HCT116 (cell line): ENCODE measurements at regions not wholly inside any gene's neighbourhood (a gene's known extent, or its start where the extent isn't known, plus 50 kb on each side); places are given as distances from the start of the nearest gene placed in this dataset.

Experiments
- ATAC-seq: fragments of 200-7000 bp; cut with Tn5 transposase; 2 replicates; pipeline ENCODE4 v1.9.1; 2020; ENCODE audit warnings: mild to moderate bottlenecking, moderate library complexity
- BruUV-seq: library from RNA; stranded (reverse); fragments of 400-500 nt; replicated peaks from 2 replicates; lab custom pipeline; 2021; lab: Mats Ljungman, UMichigan
- CTCF ChIA-PET: fragments of 300-600 bp; sonication (Branson Sonifier 250); formaldehyde crosslinking; loops from one replicate; lab custom pipeline; 2021; ENCODE audit warnings: antibody characterized with exemption; lab: Charles Lee
- POLR2A ChIA-PET: fragments of 300-600, 350-600 bp; sonication (Branson Sonifier 250); formaldehyde crosslinking; loops from one replicate; lab custom pipeline; 2021; ENCODE audit warnings: antibody characterized with exemption; lab: Charles Lee
- RAD21 ChIA-PET, 2 experiments: fragments of 300-600 bp; sonication (Branson Sonifier 250); formaldehyde crosslinking; loops; one replicate each; lab custom pipeline; 2023; ENCODE audit warnings: low total read pairs in 2 of 2; ENCODE audit not compliant: uncharacterized antibody in 2 of 2, unreplicated experiment in 2 of 2, low non-redundant PET in 1 of 2; lab: Charles Lee
- DNase-seq: peaks from one replicate; pipeline ENCODE4 v3.0.0-alpha.2; 2010; ENCODE audit warnings: low read depth, low spot score
- H2AFZ ChIP-seq: fragments of 200-600 bp; shearing (Covaris generic), sonication (generic); 2 replicates; pipeline ENCODE4 v1.6.1; 2017; ENCODE audit warnings: low read depth, mixed run types, mixed read lengths, antibody characterized with exemption, low read length; ENCODE audit not compliant: poor library complexity, severe bottlenecking
- H3K27ac ChIP-seq: 2 replicates; pipeline ENCODE4 v1.5.1; 2012; ENCODE audit warnings: low read depth, low read length
- H3K27me3 ChIP-seq: fragments of 200-600 bp; sonication (generic); 2 replicates; pipeline ENCODE4 v1.6.1; 2016; ENCODE audit warnings: mixed run types, low read length, mixed read lengths; ENCODE audit not compliant: insufficient read depth
- H3K36me3 ChIP-seq, 2 experiments: fragments of 200-500 bp in 1 of 2; fragments of 200-600 bp in 1 of 2; sonication (Bioruptor generic) in 1 of 2; sonication (generic) in 1 of 2; 2 replicates each; pipeline versions ENCODE4 v1.5.1 to v1.6.1; 2014 to 2016; ENCODE audit warnings: low read length in 2 of 2, inconsistent platforms in 1 of 2, mixed read lengths in 1 of 2, mixed run types in 1 of 2; ENCODE audit not compliant: insufficient read depth in 2 of 2, control insufficient read depth in 1 of 2
- H3K4me1 ChIP-seq, 2 experiments: fragments of 200-600 bp in 1 of 2; sonication (generic) in 1 of 2; 2 replicates each; pipeline versions ENCODE4 v1.5.1 to v1.6.1; 2012 to 2017; ENCODE audit warnings: low read length in 2 of 2, inconsistent platforms in 1 of 2, mild to moderate bottlenecking in 1 of 2, mixed read lengths in 1 of 2, mixed run types in 1 of 2, moderate library complexity in 1 of 2; ENCODE audit not compliant: insufficient read depth in 2 of 2, control insufficient read depth in 1 of 2
- H3K4me2 ChIP-seq: fragments of 200-600 bp; sonication (generic); 2 replicates; pipeline ENCODE4 v1.6.1; 2017; ENCODE audit warnings: mixed run types, low read length, mixed read lengths
- H3K4me3 ChIP-seq, 2 experiments: fragments of 200-600 bp in 1 of 2; sonication (generic) in 1 of 2; replicated peaks in 1 of 2; 2 replicates each; pipeline ENCODE4 v1.5.1; 2011 to 2016; ENCODE audit warnings: low read length in 2 of 2, control low read depth in 1 of 2, low read depth in 1 of 2, mild to moderate bottlenecking in 1 of 2, mixed read lengths in 1 of 2, mixed run types in 1 of 2
- H3K79me2 ChIP-seq: fragments of 200-600 bp; sonication (generic); 2 replicates; pipeline ENCODE4 v1.6.1; 2017; ENCODE audit warnings: mild to moderate bottlenecking, mixed run types, low read length, moderate library complexity, mixed read lengths; ENCODE audit not compliant: insufficient read depth
- H3K9ac ChIP-seq: fragments of 200-600 bp; sonication (generic); 2 replicates; pipeline ENCODE4 v1.6.1; 2016; ENCODE audit warnings: low read length, mixed read lengths
- H3K9me2 ChIP-seq: fragments of 200-600 bp; sonication (generic), shearing (Covaris generic); 2 replicates; pipeline ENCODE4 v1.6.1; 2017; ENCODE audit warnings: mixed run types, mild to moderate bottlenecking, moderate library complexity; ENCODE audit not compliant: insufficient read depth
- H3K9me3 ChIP-seq, 2 experiments: fragments of 200-500 bp in 1 of 2; fragments of 200-600 bp in 1 of 2; sonication (Bioruptor generic) in 1 of 2; sonication (generic) in 1 of 2; 2 replicates each; pipeline ENCODE4 v1.6.1; 2014 to 2017; ENCODE audit warnings: low read length in 2 of 2, mixed read lengths in 2 of 2, inconsistent platforms in 1 of 2, low read depth in 1 of 2, mild to moderate bottlenecking in 1 of 2, mixed run types in 1 of 2, moderate library complexity in 1 of 2; ENCODE audit not compliant: control insufficient read depth in 1 of 2, insufficient read depth in 1 of 2
- H4K20me1 ChIP-seq: fragments of 200-600 bp; sonication (generic), shearing (Covaris generic); 2 replicates; pipeline ENCODE4 v1.6.1; 2017; ENCODE audit warnings: mixed run types, mild to moderate bottlenecking, moderate library complexity; ENCODE audit not compliant: insufficient read depth
- CEBPB ChIP-seq: IDR thresholded peaks from 2 replicates; pipeline ENCODE4 v1.6.1; 2012; ENCODE audit warnings: low read depth
- EZH2 ChIP-seq: fragments of 200-600 bp; sonication (generic); IDR thresholded peaks from 2 replicates; pipeline ENCODE4 v1.6.1; 2017; ENCODE audit warnings: antibody characterized with exemption, mixed run types
- EZH2phosphoT487 ChIP-seq: fragments of 200-600 bp; IDR thresholded peaks from 2 replicates; pipeline ENCODE4 v1.6.1; 2018; ENCODE audit warnings: antibody characterized with exemption, borderline replicate concordance
- FOSL1 ChIP-seq: IDR thresholded peaks from 2 replicates; pipeline ENCODE4 v1.6.1; 2012; ENCODE audit warnings: low read depth
- POLR2AphosphoS5 ChIP-seq: IDR thresholded peaks from 2 replicates; pipeline ENCODE4 v1.6.1; 2011; ENCODE audit warnings: mild to moderate bottlenecking, low read depth, low read length, moderate library complexity
- RAD21 ChIP-seq: IDR thresholded peaks from 2 replicates; pipeline ENCODE4 v1.6.1; 2012; ENCODE audit warnings: low read depth, mild to moderate bottlenecking
- REST ChIP-seq: IDR thresholded peaks from 2 replicates; pipeline ENCODE4 v1.6.1; 2012; ENCODE audit warnings: low read depth
- SIN3A ChIP-seq: IDR thresholded peaks from 2 replicates; pipeline ENCODE4 v1.6.1; 2012; ENCODE audit warnings: low read depth
- SP1 ChIP-seq: IDR thresholded peaks from 2 replicates; pipeline ENCODE4 v1.6.1; 2012; ENCODE audit warnings: low read depth
- TCF7L2 ChIP-seq: IDR thresholded peaks from 2 replicates; pipeline ENCODE4 v1.7.0; 2011; ENCODE audit warnings: borderline replicate concordance, inconsistent platforms; ENCODE audit not compliant: insufficient read depth, insufficient read length; ENCODE audit errors: extremely low read depth
- YY1 ChIP-seq: IDR thresholded peaks from 2 replicates; pipeline ENCODE4 v1.6.1; 2011; ENCODE audit warnings: low read length, low read depth, moderate library complexity, mild to moderate bottlenecking; ENCODE audit not compliant: insufficient replicate concordance; ENCODE audit errors: extremely low read depth
- ZFX ChIP-seq: fragments of 450-650 bp; IDR thresholded peaks from 2 replicates; pipeline ENCODE4 v1.6.1; 2017
- ZNF274 ChIP-seq: fragments of 200-500 bp; sonication (Bioruptor generic); IDR thresholded peaks from 2 replicates; pipeline ENCODE4 v1.6.1; 2014; ENCODE audit warnings: mild to moderate bottlenecking, low read depth, low read length, inconsistent platforms
- intact Hi-C: fragments of 100-400 bp; cut with micrococcal nuclease; formaldehyde crosslinking; loops from 2 replicates; pipeline ENCODE4 v1.10.0; 2022
- TF ChIP-seq, protein P1 (sequence below): IDR thresholded peaks from 2 replicates; pipeline ENCODE4 v1.6.1; 2012
- TF ChIP-seq, protein P2 (sequence below): IDR thresholded peaks from 2 replicates; pipeline ENCODE4 v1.6.1; 2011; ENCODE audit warnings: mild to moderate bottlenecking, low read length, moderate library complexity; ENCODE audit not compliant: insufficient replicate concordance; ENCODE audit errors: extremely low read depth
- TF ChIP-seq, protein P3 (sequence below): IDR thresholded peaks from 2 replicates; pipeline ENCODE4 v1.6.1; 2012

- no peak for DNase-seq
- POLR2A ChIA-PET, result no interaction called here
- ATAC-seq, result no peak
- Histone ChIP-seq H2AFZ (no peak overlapping the region), H3K9ac (no peak overlapping the region), H3K4me1 (no peaks in the 10 kb centered on the region), H3K27me3 (no peaks in the 10 kb centered on the region), H3K9me3 (no peaks in the 10 kb centered on the region; a peak in 1 of 4 replicates), H3K27ac (no peak overlapping the region), H3K9me2 (no peaks in the 10 kb centered on the region), H4K20me1 (no peaks in the 10 kb centered on the region), H3K36me3 (no peaks in the 10 kb centered on the region), H3K4me2 (no peak overlapping the region), H3K79me2 (no peaks in the 10 kb centered on the region), H3K4me3 (no peak overlapping the region)
- RAD21 ChIA-PET, result no interaction called here
- intact Hi-C loops, result no loop called here
- TF ChIP-seq SIN3A, result no peak
- CTCF ChIA-PET, result no interaction called here
- no TSS peak for BruUV-seq
Observed at GRCh38 chr7:136342251-136342650, 365.1 kb upstream of the MTPN start.

DNA sequence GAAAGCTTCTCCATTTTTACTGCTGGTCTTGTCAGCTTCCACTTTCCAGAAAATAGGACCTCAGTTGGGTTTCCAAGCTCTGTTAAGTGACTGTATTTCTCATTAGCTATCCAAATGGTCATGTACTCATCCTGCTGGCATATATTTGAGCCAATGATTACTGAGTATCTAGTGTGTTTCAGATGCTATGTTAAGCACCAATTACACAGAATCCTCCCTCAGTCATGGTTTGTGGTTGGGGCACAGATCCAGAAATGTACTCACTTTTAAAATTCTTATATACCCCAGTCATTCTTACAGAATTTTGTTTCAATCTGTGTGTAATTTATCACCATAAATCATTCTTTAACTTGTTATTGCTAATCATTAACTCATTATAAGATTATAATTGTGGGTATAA, 362.3 kb upstream of the MTPN start:
- DNase-seq, result no peak
- BruUV-seq, result no TSS peak
- no peak overlapping the region for H3K27ac ChIP-seq
- intact Hi-C loops, result no loop called here
- ChIA-PET POLR2A (no interaction called here), RAD21 (no interaction called here), CTCF (no interaction called here)
- no peak overlapping the region for H3K4me3 ChIP-seq
- no peaks in the 10 kb centered on the region for H3K27me3 ChIP-seq
- no peak overlapping the region for H3K4me2 ChIP-seq
- ATAC-seq, result no peak
- no peaks in the 10 kb centered on the region for H3K79me2 ChIP-seq
- no peaks in the 10 kb centered on the region for H3K4me1 ChIP-seq
- no peaks in the 10 kb centered on the region for H3K9me2 ChIP-seq
- no peaks in the 10 kb centered on the region for H3K36me3 ChIP-seq
- H4K20me1 ChIP-seq, result no peaks in the 10 kb centered on the region
- no peak overlapping the region for H3K9ac ChIP-seq
- H2AFZ ChIP-seq, result no peak overlapping the region
- no peaks in the 10 kb centered on the region; a peak in 1 of 4 replicates for H3K9me3 ChIP-seq
- TF ChIP-seq ZNF274, result no peak
- TF ChIP-seq TCF7L2, result no peak
- no peak for TF ChIP-seq SP1
- TF ChIP-seq, protein P1, sequence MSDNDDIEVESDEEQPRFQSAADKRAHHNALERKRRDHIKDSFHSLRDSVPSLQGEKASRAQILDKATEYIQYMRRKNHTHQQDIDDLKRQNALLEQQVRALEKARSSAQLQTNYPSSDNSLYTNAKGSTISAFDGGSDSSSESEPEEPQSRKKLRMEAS, result no peak
- TF ChIP-seq REST, result no peak
- TF ChIP-seq, protein P2, sequence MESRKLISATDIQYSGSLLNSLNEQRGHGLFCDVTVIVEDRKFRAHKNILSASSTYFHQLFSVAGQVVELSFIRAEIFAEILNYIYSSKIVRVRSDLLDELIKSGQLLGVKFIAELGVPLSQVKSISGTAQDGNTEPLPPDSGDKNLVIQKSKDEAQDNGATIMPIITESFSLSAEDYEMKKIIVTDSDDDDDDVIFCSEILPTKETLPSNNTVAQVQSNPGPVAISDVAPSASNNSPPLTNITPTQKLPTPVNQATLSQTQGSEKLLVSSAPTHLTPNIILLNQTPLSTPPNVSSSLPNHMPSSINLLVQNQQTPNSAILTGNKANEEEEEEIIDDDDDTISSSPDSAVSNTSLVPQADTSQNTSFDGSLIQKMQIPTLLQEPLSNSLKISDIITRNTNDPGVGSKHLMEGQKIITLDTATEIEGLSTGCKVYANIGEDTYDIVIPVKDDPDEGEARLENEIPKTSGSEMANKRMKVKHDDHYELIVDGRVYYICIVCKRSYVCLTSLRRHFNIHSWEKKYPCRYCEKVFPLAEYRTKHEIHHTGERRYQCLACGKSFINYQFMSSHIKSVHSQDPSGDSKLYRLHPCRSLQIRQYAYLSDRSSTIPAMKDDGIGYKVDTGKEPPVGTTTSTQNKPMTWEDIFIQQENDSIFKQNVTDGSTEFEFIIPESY, result no peak
- TF ChIP-seq, protein P3, sequence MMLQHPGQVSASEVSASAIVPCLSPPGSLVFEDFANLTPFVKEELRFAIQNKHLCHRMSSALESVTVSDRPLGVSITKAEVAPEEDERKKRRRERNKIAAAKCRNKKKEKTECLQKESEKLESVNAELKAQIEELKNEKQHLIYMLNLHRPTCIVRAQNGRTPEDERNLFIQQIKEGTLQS, result no peak
- TF ChIP-seq ZFX, result no peak
- TF ChIP-seq EZH2, result no peak
- TF ChIP-seq POLR2AphosphoS5, result no peak
- no peak for TF ChIP-seq RAD21
- TF ChIP-seq FOSL1, result no peak
- no peak for TF ChIP-seq YY1
- TF ChIP-seq CEBPB, result no peak
- no peak for TF ChIP-seq EZH2phosphoT487
